ENCODE measurements at regions not wholly inside any gene's neighbourhood (a gene's known extent, or its start where the extent isn't known, plus 50 kb on each side); places are given as distances from the start of the nearest gene placed in this dataset.

GRCh38 chr10:10165415-10165814, 852.3 kb upstream of the CELF2 start:
- H3K4me3 Mint-ChIP-seq = no peak overlapping the region

DNA sequence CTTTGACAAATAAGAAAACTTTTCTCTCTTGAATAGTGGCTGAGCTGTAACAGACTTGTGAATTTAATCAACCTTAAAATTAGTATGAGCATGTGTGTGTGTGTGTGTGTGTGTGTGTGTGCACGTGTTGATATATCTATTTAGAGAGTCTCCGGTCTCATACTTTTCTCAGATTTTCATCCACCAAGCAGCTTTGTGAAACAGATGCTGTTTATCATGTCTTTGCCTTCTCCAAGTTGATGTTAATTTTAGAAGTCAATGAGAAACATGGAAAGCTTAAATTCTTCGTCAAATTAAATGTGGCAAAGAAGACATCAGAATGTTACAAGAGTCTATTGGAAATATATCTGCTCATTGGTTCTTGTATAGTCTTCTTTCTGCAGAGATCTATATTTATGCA, 839.2 kb upstream of the CELF2 start:
- Histone ChIP-seq H3K27me3 (no peaks in the 10 kb centered on the region), H3K4me1 (no peaks in the 10 kb centered on the region), H3K79me2 (ENCODE audit: low read depth) (no peaks in the 10 kb centered on the region), H3K9me3 (ENCODE audit: low read depth) (no peaks in the 10 kb centered on the region), H2AFZ (replicated peaks) (no peak overlapping the region), H3K27ac (no peak overlapping the region), H3K36me3 (no peaks in the 10 kb centered on the region), H3K4me3 (no peak overlapping the region), H3F3A (ENCODE audit: low read depth) (no peaks in the 10 kb centered on the region), H3K4me2 (no peak overlapping the region), H4K20me1 (ENCODE audit: low read depth) (no peaks in the 10 kb centered on the region), H3K9ac (no peak overlapping the region)
- TF ChIP-seq CTCF (IDR thresholded peaks at IDR 0.05) = no peak
- TF ChIP-seq EZH2phosphoT487 (IDR thresholded peaks at IDR 0.05) = no peak
- TF ChIP-seq EZH2 (IDR thresholded peaks at IDR 0.05) = no peak
- no peak for DNase-seq (ENCODE audit: low spot score)
- Mint-ChIP-seq H3K36me3 (no peaks in the 10 kb centered on the region), H3K27me3 (ENCODE audit: insufficient read depth, low read depth) (no peaks in the 10 kb centered on the region), H3K4me3 (no peak overlapping the region), H3K27ac (no peak overlapping the region), H3K9me3 (peaks cover under 1% of the 10 kb centered on the region), H3K4me1 (no peaks in the 10 kb centered on the region)

More at GRCh38 chr10:10165415-10165814, 852.3 kb upstream of the CELF2 start:
- Histone ChIP-seq H3K9ac (no peak overlapping the region), H3F3A (ENCODE audit: low read depth) (peaks cover 7% of the 10 kb centered on the region), H4K20me1 (ENCODE audit: low read depth) (no peaks in the 10 kb centered on the region), H3K27me3 (no peaks in the 10 kb centered on the region), H3K4me1 (peaks cover 9% of the 10 kb centered on the region), H3K79me2 (ENCODE audit: low read depth) (no peaks in the 10 kb centered on the region), H3K27ac (no peak overlapping the region), H3K4me3 (no peak overlapping the region), H3K36me3 (no peaks in the 10 kb centered on the region), H2AFZ (replicated peaks) (no peak overlapping the region), H3K4me2 (no peak overlapping the region), H3K9me3 (ENCODE audit: low read depth) (no peaks in the 10 kb centered on the region)
- Mint-ChIP-seq H3K4me1 (peaks cover 5% of the 10 kb centered on the region), H3K27ac (no peak overlapping the region), H3K27me3 (ENCODE audit: insufficient read depth, low read depth) (no peaks in the 10 kb centered on the region), H3K36me3 (no peaks in the 10 kb centered on the region), H3K9me3 (peaks cover 5% of the 10 kb centered on the region)
- no peak for DNase-seq (ENCODE audit: low spot score)
- no peak for TF ChIP-seq CTCF (IDR thresholded peaks at IDR 0.05)

GRCh38 chr10:10193848-10194247, 823.8 kb upstream of the CELF2 start:
- no peaks in the 10 kb centered on the region for H3K9me3 ChIP-seq (ENCODE audit: low read depth)
- no peaks in the 10 kb centered on the region for H3F3A ChIP-seq (ENCODE audit: low read depth)
- H3K4me1 ChIP-seq = no peaks in the 10 kb centered on the region
- TF ChIP-seq EZH2phosphoT487 (IDR thresholded peaks at IDR 0.05) (no peak), EZH2 (IDR thresholded peaks at IDR 0.05) (no peak), CTCF (IDR thresholded peaks at IDR 0.05) (no peak)
- H3K4me1 Mint-ChIP-seq = peaks cover 6% of the 10 kb centered on the region
- no peak overlapping the region for H3K4me3 ChIP-seq
- no peak overlapping the region for H3K27ac Mint-ChIP-seq
- no peaks in the 10 kb centered on the region for H3K36me3 Mint-ChIP-seq
- no peak overlapping the region for H3K4me2 ChIP-seq
- no peaks in the 10 kb centered on the region for H3K79me2 ChIP-seq (ENCODE audit: low read depth)
- H2AFZ ChIP-seq (replicated peaks) = no peak overlapping the region
- no peaks in the 10 kb centered on the region for H3K27me3 ChIP-seq
- H3K9ac ChIP-seq = no peak overlapping the region
- no peaks in the 10 kb centered on the region for H3K36me3 ChIP-seq
- no peaks in the 10 kb centered on the region for H3K27me3 Mint-ChIP-seq (ENCODE audit: insufficient read depth, low read depth)
- no peak overlapping the region for H3K4me3 Mint-ChIP-seq
- H4K20me1 ChIP-seq (ENCODE audit: low read depth) = no peaks in the 10 kb centered on the region
- DNase-seq (ENCODE audit: low spot score) = no peak
- H3K9me3 Mint-ChIP-seq = no peaks in the 10 kb centered on the region
- no peak overlapping the region for H3K27ac ChIP-seq

DNA sequence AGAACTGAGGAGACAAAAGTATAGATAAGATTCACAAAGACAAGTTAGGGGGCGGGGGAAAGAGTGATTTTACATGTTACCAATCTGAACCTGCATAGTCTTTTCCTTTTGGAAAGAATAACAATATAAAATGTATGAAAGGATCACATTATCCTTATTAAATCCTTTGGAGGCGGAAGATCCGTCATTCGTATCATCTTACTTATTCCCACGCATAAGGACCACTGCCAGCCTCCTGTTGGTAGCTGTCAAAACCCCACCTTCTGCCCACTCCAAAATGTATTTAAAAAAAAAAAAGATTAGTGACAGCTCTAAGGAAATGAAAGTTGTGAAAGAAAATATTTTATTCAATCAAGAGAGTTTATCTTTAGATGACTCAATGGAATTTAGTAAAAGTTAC, 821.0 kb upstream of the CELF2 start:
- Mint-ChIP-seq H3K27me3 (ENCODE audit: insufficient read depth, low read depth) (no peaks in the 10 kb centered on the region), H3K27ac (no peak overlapping the region), H3K9me3 (no peaks in the 10 kb centered on the region)

More for the DNA sequence above, 821.0 kb upstream of the CELF2 start:
- H3K4me3 ChIP-seq = no peak overlapping the region
- no peaks in the 10 kb centered on the region for H3K9me3 ChIP-seq (ENCODE audit: low read depth)
- no peaks in the 10 kb centered on the region for H3K36me3 Mint-ChIP-seq
- H3K27ac ChIP-seq = no peak overlapping the region
- H3K4me3 Mint-ChIP-seq = no peak overlapping the region
- peaks cover 6% of the 10 kb centered on the region for H3K4me1 Mint-ChIP-seq
- no peak overlapping the region for H3K4me2 ChIP-seq
- no peaks in the 10 kb centered on the region for H4K20me1 ChIP-seq (ENCODE audit: low read depth)
- H3K4me1 ChIP-seq = no peaks in the 10 kb centered on the region
- DNase-seq (ENCODE audit: low spot score) = no peak
- H3K36me3 ChIP-seq = no peaks in the 10 kb centered on the region
- TF ChIP-seq EZH2phosphoT487 (IDR thresholded peaks at IDR 0.05) (no peak), CTCF (IDR thresholded peaks at IDR 0.05) (no peak), EZH2 (IDR thresholded peaks at IDR 0.05) (no peak)
- H3K27me3 ChIP-seq = no peaks in the 10 kb centered on the region
- H2AFZ ChIP-seq (replicated peaks) = no peak overlapping the region
- H3K79me2 ChIP-seq (ENCODE audit: low read depth) = no peaks in the 10 kb centered on the region
- H3K9ac ChIP-seq = no peak overlapping the region
- H3F3A ChIP-seq (ENCODE audit: low read depth) = no peaks in the 10 kb centered on the region

All from neural progenitor cell (in vitro differentiated cells).